Right atrium auricular region (tissue), 2 donors: ENCODE measurements at regions not wholly inside any gene's neighbourhood (a gene's known extent, or its start where the extent isn't known, plus 50 kb on each side); places are given as distances from the start of the nearest gene placed in this dataset.

ENCODE experiments used
- DNase-seq: peaks from one replicate; pipeline ENCODE4 v3.0.0-alpha.2; 2019; ENCODE audit warnings: low spot score
- H3K27ac ChIP-seq, 2 donors: fragments of 200-600 bp; sonication (generic); 1 replicate in 1 of 2; 2 replicates in 1 of 2; pipeline ENCODE4 v1.5.1; 2016 to 2019
- H3K27me3 ChIP-seq, 2 donors: fragments of 200-600 bp; sonication (generic); one replicate each; pipeline versions ENCODE4 v1.5.1 to v1.6.0; 2017 to 2019
- H3K36me3 ChIP-seq: fragments of 200-600 bp; sonication (generic); one replicate; pipeline ENCODE4 v1.5.1; 2016
- H3K4me1 ChIP-seq, 2 donors: fragments of 200-600 bp; sonication (generic); one replicate each; pipeline versions ENCODE4 v1.5.1 to v1.6.0; 2017 to 2019
- H3K4me3 ChIP-seq, 2 donors: fragments of 200-600 bp; sonication (generic); 1 replicate in 1 of 2; 2 replicates in 1 of 2; pipeline ENCODE4 v1.5.1; 2017 to 2019; ENCODE audit warnings: mild to moderate bottlenecking in 1 of 2, moderate library complexity in 1 of 2
- H3K9me3 ChIP-seq, 2 donors: fragments of 200-600 bp; sonication (generic); one replicate each; pipeline ENCODE4 v1.5.1; 2019
- CTCF ChIP-seq, 2 donors: fragments of 200-600 bp; sonication (generic); IDR thresholded peaks; one replicate each; pipeline ENCODE4 v1.5.1; 2019; ENCODE audit warnings: antibody characterized with exemption in 2 of 2

DNA sequence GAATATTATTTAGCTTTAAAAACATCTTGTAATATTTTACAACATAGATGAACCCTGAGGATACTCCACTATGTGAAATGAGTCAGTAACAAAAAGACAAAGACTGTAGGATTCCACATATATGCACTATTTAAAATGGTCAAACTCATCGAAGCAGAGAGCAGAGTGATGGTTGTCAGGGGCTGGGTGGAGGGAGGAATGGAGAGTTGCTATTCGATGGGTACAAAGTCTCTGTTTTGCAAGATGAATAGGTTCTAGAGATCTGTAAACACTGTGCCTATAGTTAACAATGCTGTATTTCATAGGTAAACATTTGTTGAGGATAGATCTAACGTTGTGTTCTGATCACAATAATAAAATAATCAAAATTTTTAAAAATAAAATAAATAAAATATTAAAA is 1675.9 kb upstream of the CELF4 start:
- no peak overlapping the region for H3K27ac ChIP-seq
- H3K4me3 ChIP-seq, result no peak overlapping the region
- no peak for TF ChIP-seq CTCF (IDR thresholded peaks at IDR 0.05)
- H3K9me3 ChIP-seq, result no peaks in the 10 kb centered on the region
- DNase-seq, result no peak
- no peaks in the 10 kb centered on the region for H3K36me3 ChIP-seq
- no peaks in the 10 kb centered on the region for H3K27me3 ChIP-seq
- no peaks in the 10 kb centered on the region for H3K4me1 ChIP-seq

DNA sequence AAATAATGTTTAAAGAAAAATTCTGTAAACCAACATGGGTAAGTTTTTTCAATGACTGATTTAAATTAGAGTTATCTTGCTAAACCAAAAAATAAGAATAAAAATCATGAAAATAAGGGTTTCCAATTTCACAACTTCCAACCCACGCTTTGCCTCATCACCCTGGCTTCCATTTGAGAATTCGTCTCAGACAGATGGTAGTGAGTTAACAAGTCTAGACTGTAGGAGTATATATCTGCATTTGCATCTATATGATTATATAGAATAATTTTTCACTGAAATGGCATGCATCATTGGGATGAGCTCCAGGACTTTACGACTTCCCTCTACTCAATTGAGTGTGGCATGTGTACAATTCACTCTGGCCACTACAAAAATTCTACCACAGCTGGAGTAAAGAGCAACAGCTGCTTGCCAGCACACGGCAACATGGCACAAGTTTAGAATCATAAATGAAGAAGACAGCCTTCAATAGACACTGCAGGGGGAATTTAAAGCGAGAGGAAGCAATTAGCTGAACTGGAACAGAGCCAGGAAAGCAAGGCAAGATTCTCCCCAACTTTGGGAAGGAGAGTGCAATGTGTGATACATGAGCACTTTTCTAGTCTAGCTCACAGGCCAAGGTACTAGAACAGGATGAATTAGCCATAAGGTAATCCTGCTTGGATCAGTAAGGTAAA is 1673.5 kb upstream of the CELF4 start:
- Histone ChIP-seq H3K9me3 (no peaks in the 10 kb centered on the region), H3K4me3 (no peak overlapping the region), H3K36me3 (no peaks in the 10 kb centered on the region), H3K4me1 (no peaks in the 10 kb centered on the region), H3K27me3 (no peaks in the 10 kb centered on the region), H3K27ac (no peak overlapping the region)
- no peak for DNase-seq
- no peak for TF ChIP-seq CTCF (IDR thresholded peaks at IDR 0.05)

DNA sequence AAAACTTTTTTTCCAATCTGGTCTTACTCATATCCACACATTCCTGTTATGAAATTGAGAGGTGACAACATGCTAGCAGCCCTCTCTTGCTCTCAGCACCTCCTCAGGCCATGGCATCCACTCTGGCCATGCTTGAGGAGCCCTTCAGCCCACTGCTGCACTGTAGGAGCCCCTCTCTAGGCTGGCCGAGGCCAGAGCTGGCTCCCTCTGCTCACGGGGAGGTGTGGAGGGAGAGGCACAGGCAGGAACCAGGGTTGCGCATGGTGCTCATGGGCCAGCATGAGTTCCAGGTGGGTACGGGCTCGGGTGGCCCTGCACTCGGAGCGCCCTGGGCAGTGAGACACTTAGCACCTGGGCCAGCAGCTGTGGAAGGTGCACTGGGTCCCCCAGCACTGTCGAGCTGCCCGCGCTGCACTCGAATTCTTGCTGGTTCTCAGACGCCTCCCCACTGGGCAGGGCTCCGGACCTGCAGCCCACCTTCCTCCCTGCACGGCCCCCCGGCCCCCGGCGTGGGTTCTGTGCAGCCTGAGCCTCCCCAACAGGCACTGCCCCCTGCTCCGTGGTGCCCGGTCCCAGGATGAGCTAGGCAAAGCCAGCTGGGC is 1669.6 kb upstream of the CELF4 start:
- H3K36me3 ChIP-seq, result no peaks in the 10 kb centered on the region
- no peak overlapping the region for H3K4me3 ChIP-seq
- TF ChIP-seq CTCF (IDR thresholded peaks at IDR 0.05), result no peak
- H3K27me3 ChIP-seq, result no peaks in the 10 kb centered on the region
- H3K4me1 ChIP-seq, result no peaks in the 10 kb centered on the region
- no peaks in the 10 kb centered on the region for H3K9me3 ChIP-seq
- no peak for DNase-seq
- no peak overlapping the region for H3K27ac ChIP-seq

DNA sequence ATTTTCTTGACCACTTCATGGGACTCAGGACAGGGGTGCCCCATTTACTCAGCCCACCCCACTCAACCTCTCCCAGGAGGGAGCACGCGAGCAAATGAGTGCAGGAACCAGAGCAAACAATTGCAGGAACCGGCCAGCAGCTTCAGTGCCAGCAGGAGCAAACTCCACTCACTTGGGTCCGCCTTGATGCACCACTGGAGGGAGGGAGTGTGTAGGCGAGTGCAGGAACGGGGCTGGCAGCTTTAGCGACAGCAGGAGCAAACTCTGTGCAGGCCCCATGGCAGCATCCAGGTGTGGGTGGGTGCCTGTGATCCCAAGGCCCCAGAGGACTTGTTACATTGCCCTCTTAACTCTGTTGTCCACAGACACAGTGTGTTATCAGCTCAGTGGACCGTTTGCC is 1667.3 kb upstream of the CELF4 start:
- TF ChIP-seq CTCF (IDR thresholded peaks at IDR 0.05), result no peak
- no peaks in the 10 kb centered on the region for H3K9me3 ChIP-seq
- H3K36me3 ChIP-seq, result no peaks in the 10 kb centered on the region
- no peak overlapping the region for H3K4me3 ChIP-seq
- DNase-seq, result no peak
- H3K27me3 ChIP-seq, result no peaks in the 10 kb centered on the region
- no peak overlapping the region for H3K27ac ChIP-seq
- no peaks in the 10 kb centered on the region for H3K4me1 ChIP-seq

DNA sequence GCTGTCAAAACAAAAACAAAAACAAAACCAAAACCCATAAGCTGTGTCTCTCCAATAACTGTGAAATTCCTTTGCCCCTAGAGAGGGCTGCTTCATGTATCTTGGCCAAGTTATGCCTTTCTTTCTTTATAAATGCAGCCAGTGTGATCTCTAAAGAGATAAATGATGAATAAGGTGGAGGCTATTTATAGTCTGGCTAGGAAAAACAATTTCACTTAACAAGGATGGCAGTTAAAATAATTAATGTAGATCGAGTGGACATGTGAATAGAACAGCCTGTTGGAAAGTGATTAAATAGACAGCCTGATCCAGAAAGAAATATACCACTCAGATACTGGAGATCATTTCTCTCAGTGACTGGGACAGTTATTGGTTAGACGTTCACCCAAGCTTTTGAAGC is 1666.9 kb upstream of the CELF4 start:
- TF ChIP-seq CTCF (IDR thresholded peaks at IDR 0.05), result no peak
- no peak overlapping the region for H3K4me3 ChIP-seq
- H3K9me3 ChIP-seq, result no peaks in the 10 kb centered on the region
- H3K4me1 ChIP-seq, result no peaks in the 10 kb centered on the region
- no peaks in the 10 kb centered on the region for H3K36me3 ChIP-seq
- no peak for DNase-seq
- no peaks in the 10 kb centered on the region for H3K27me3 ChIP-seq
- no peak overlapping the region for H3K27ac ChIP-seq
